C4-2B (cell line): ENCODE measurements at regions not wholly inside any gene's neighbourhood (a gene's known extent, or its start where the extent isn't known, plus 50 kb on each side); places are given as distances from the start of the nearest gene placed in this dataset.
A peak's percentile ranks its signal among the peaks of the same experiment; 100 is the strongest.

ENCODE experiments used
- H3K27ac ChIP-seq: fragments of 450-650 bp; 2 replicates; pipeline ENCODE4 v1.5.1; 2017
- CTCF ChIP-seq: fragments of 450-650 bp; conservative IDR thresholded peaks from 2 replicates; pipeline ENCODE4 v1.5.1; 2017; ENCODE audit warnings: mild to moderate bottlenecking
- ZFX ChIP-seq: fragments of 450-650 bp; IDR thresholded peaks from 2 replicates; pipeline ENCODE4 v1.6.1; 2017

GRCh38 chr21:35969281-35969680 is 91.0 kb downstream of the SETD4 start:
- TF ChIP-seq ZFX = no peak
- no peak for TF ChIP-seq CTCF
- no peak overlapping the region for H3K27ac ChIP-seq

GRCh38 chr21:35968564-35968963 is 91.8 kb downstream of the SETD4 start:
- no peak for TF ChIP-seq CTCF
- no peak for TF ChIP-seq ZFX
- no peak overlapping the region for H3K27ac ChIP-seq

GRCh38 chr21:35965699-35966098 is 94.6 kb downstream of the SETD4 start:
- TF ChIP-seq CTCF (no peak), ZFX (no peak)
- H3K27ac ChIP-seq = no peak overlapping the region

GRCh38 chr21:35963920-35964451 is 96.3 kb downstream of the SETD4 start:
- no peak for TF ChIP-seq ZFX
- no peak for TF ChIP-seq CTCF
- no peak overlapping the region; the same call in 1 of the 2 replicates for H3K27ac ChIP-seq

GRCh38 chr21:35962917-35963316 is 97.4 kb downstream of the SETD4 start:
- H3K27ac ChIP-seq = no peak overlapping the region
- TF ChIP-seq CTCF (no peak), ZFX (no peak)

GRCh38 chr21:35954066-35954465 is 106.3 kb downstream of the SETD4 start:
- H3K27ac ChIP-seq = peak overlapping the region; percentile 24; the same call in 1 of the 2 replicates
- no peak for TF ChIP-seq CTCF

- H3K27ac ChIP-seq = peak overlapping the region; percentile 24; the same call in 1 of the 2 replicates
- no peak for TF ChIP-seq ZFX
- TF ChIP-seq CTCF = no peak
These were observed 106.7 kb downstream of the SETD4 start for GRCh38 chr21:35953597-35953996.
